ENCODE measurements at regions not wholly inside any gene's neighbourhood (a gene's known extent, or its start where the extent isn't known, plus 50 kb on each side); places are given as distances from the start of the nearest gene placed in this dataset.

DNA sequence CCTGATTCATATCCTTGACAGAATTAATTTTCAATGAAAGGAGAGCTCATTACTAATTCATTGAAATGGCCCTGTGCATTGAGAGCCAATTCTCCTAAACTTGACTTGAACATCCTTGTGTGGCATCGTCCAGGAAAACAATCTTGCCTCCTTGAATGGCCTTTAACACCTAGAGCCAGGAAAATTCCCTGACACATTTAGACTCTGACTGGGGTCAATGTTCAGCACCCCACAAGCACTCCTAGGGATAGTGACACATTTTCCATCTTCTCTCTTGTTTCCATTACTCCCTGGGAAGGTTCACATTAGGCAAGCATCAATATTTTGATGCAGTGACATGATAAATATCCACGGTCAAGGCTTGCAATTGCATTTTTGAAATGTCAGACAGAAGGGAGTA is 218.9 kb downstream of the LACC1 start:
- no peaks in the 10 kb centered on the region for H3F3A ChIP-seq (replicated peaks; ENCODE audit: low read depth)
- 0 out of 2 replicates have a peak, but pooled peaks cover 5% of the 10 kb centered on the region for H3K36me3 ChIP-seq (ENCODE audit: insufficient read depth)
- H3K9me2 ChIP-seq (ENCODE audit: insufficient read depth): 0 out of 2 replicates have a peak, but pooled peaks cover 13% of the 10 kb centered on the region
- TF ChIP-seq, protein P1, sequence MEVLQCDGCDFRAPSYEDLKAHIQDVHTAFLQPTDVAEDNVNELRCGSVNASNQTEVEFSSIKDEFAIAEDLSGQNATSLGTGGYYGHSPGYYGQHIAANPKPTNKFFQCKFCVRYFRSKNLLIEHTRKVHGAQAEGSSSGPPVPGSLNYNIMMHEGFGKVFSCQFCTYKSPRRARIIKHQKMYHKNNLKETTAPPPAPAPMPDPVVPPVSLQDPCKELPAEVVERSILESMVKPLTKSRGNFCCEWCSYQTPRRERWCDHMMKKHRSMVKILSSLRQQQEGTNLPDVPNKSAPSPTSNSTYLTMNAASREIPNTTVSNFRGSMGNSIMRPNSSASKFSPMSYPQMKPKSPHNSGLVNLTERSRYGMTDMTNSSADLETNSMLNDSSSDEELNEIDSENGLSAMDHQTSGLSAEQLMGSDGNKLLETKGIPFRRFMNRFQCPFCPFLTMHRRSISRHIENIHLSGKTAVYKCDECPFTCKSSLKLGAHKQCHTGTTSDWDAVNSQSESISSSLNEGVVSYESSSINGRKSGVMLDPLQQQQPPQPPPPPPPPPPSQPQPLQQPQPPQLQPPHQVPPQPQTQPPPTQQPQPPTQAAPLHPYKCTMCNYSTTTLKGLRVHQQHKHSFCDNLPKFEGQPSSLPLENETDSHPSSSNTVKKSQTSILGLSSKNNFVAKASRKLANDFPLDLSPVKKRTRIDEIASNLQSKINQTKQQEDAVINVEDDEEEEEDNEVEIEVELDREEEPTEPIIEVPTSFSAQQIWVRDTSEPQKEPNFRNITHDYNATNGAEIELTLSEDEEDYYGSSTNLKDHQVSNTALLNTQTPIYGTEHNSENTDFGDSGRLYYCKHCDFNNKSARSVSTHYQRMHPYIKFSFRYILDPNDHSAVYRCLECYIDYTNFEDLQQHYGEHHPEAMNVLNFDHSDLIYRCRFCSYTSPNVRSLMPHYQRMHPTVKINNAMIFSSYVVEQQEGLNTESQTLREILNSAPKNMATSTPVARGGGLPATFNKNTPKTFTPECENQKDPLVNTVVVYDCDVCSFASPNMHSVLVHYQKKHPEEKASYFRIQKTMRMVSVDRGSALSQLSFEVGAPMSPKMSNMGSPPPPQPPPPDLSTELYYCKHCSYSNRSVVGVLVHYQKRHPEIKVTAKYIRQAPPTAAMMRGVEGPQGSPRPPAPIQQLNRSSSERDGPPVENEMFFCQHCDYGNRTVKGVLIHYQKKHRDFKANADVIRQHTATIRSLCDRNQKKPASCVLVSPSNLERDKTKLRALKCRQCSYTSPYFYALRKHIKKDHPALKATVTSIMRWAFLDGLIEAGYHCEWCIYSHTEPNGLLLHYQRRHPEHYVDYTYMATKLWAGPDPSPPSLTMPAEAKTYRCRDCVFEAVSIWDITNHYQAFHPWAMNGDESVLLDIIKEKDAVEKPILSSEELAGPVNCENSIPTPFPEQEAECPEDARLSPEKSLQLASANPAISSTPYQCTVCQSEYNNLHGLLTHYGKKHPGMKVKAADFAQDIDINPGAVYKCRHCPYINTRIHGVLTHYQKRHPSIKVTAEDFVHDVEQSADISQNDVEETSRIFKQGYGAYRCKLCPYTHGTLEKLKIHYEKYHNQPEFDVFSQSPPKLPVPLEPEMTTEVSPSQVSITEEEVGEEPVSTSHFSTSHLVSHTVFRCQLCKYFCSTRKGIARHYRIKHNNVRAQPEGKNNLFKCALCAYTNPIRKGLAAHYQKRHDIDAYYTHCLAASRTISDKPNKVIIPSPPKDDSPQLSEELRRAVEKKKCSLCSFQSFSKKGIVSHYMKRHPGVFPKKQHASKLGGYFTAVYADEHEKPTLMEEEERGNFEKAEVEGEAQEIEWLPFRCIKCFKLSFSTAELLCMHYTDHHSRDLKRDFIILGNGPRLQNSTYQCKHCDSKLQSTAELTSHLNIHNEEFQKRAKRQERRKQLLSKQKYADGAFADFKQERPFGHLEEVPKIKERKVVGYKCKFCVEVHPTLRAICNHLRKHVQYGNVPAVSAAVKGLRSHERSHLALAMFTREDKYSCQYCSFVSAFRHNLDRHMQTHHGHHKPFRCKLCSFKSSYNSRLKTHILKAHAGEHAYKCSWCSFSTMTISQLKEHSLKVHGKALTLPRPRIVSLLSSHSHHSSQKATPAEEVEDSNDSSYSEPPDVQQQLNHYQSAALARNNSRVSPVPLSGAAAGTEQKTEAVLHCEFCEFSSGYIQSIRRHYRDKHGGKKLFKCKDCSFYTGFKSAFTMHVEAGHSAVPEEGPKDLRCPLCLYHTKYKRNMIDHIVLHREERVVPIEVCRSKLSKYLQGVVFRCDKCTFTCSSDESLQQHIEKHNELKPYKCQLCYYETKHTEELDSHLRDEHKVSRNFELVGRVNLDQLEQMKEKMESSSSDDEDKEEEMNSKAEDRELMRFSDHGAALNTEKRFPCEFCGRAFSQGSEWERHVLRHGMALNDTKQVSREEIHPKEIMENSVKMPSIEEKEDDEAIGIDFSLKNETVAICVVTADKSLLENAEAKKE (CRISPR knock-in tag; IDR thresholded peaks at IDR 0.05): no peak
- TF ChIP-seq, protein P2, sequence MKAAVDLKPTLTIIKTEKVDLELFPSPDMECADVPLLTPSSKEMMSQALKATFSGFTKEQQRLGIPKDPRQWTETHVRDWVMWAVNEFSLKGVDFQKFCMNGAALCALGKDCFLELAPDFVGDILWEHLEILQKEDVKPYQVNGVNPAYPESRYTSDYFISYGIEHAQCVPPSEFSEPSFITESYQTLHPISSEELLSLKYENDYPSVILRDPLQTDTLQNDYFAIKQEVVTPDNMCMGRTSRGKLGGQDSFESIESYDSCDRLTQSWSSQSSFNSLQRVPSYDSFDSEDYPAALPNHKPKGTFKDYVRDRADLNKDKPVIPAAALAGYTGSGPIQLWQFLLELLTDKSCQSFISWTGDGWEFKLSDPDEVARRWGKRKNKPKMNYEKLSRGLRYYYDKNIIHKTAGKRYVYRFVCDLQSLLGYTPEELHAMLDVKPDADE (IDR thresholded peaks at IDR 0.05): no peak
- TF ChIP-seq CREB1 (CRISPR knock-in tag; IDR thresholded peaks at IDR 0.05; ENCODE audit: low read depth) (no peak), ZNF114 (CRISPR knock-in tag; IDR thresholded peaks at IDR 0.05) (no peak), JUNB (IDR thresholded peaks at IDR 0.05; ENCODE audit: unreplicated experiment) (no peak), NANOG (IDR thresholded peaks at IDR 0.05; ENCODE audit: borderline replicate concordance) (no peak)
- TF ChIP-seq, protein P3, sequence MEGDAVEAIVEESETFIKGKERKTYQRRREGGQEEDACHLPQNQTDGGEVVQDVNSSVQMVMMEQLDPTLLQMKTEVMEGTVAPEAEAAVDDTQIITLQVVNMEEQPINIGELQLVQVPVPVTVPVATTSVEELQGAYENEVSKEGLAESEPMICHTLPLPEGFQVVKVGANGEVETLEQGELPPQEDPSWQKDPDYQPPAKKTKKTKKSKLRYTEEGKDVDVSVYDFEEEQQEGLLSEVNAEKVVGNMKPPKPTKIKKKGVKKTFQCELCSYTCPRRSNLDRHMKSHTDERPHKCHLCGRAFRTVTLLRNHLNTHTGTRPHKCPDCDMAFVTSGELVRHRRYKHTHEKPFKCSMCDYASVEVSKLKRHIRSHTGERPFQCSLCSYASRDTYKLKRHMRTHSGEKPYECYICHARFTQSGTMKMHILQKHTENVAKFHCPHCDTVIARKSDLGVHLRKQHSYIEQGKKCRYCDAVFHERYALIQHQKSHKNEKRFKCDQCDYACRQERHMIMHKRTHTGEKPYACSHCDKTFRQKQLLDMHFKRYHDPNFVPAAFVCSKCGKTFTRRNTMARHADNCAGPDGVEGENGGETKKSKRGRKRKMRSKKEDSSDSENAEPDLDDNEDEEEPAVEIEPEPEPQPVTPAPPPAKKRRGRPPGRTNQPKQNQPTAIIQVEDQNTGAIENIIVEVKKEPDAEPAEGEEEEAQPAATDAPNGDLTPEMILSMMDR (conservative IDR thresholded peaks at IDR 0.05; ENCODE audit: low read depth in 2 of 2): no peak
- TF ChIP-seq, protein P4, sequence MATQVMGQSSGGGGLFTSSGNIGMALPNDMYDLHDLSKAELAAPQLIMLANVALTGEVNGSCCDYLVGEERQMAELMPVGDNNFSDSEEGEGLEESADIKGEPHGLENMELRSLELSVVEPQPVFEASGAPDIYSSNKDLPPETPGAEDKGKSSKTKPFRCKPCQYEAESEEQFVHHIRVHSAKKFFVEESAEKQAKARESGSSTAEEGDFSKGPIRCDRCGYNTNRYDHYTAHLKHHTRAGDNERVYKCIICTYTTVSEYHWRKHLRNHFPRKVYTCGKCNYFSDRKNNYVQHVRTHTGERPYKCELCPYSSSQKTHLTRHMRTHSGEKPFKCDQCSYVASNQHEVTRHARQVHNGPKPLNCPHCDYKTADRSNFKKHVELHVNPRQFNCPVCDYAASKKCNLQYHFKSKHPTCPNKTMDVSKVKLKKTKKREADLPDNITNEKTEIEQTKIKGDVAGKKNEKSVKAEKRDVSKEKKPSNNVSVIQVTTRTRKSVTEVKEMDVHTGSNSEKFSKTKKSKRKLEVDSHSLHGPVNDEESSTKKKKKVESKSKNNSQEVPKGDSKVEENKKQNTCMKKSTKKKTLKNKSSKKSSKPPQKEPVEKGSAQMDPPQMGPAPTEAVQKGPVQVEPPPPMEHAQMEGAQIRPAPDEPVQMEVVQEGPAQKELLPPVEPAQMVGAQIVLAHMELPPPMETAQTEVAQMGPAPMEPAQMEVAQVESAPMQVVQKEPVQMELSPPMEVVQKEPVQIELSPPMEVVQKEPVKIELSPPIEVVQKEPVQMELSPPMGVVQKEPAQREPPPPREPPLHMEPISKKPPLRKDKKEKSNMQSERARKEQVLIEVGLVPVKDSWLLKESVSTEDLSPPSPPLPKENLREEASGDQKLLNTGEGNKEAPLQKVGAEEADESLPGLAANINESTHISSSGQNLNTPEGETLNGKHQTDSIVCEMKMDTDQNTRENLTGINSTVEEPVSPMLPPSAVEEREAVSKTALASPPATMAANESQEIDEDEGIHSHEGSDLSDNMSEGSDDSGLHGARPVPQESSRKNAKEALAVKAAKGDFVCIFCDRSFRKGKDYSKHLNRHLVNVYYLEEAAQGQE (IDR thresholded peaks at IDR 0.05; ENCODE audit: unreplicated experiment): no peak
- no peak for DNase-seq (ENCODE audit: low spot score)
- Mint-ChIP-seq H3K4me1 (no peaks in the 10 kb centered on the region), H3K27me3 (ENCODE audit: insufficient read depth, low read depth, poor library complexity) (no peaks in the 10 kb centered on the region), H3K27ac (no peak overlapping the region), H3K9me3 (peaks cover 15% of the 10 kb centered on the region), H3K36me3 (ENCODE audit: low read depth) (peaks cover 3% of the 10 kb centered on the region; the same call in 1 of the 3 replicates), H3K4me3 (no peak overlapping the region)
- H2AFZ ChIP-seq: no peak overlapping the region
- no peak overlapping the region for H3K4me3 ChIP-seq
- H3K27me3 ChIP-seq (ENCODE audit: insufficient read depth): no peaks in the 10 kb centered on the region
- H3K79me2 ChIP-seq (replicated peaks; ENCODE audit: insufficient read depth): no peaks in the 10 kb centered on the region
- no peaks in the 10 kb centered on the region for H3K4me1 ChIP-seq (ENCODE audit: insufficient read depth)
- no peak overlapping the region for H3K27ac ChIP-seq (ENCODE audit: low read depth)
- H3K4me2 ChIP-seq: no peak overlapping the region
- no peaks in the 10 kb centered on the region for H4K20me1 ChIP-seq (replicated peaks; ENCODE audit: insufficient read depth)
- ATAC-seq: no peak
